Activated T-cell treated with anti-CD3 and anti-CD28 coated beads, Interleukin-2, amount 50 U/mL, for 24 hours (primary cell): ENCODE measurements at regions not wholly inside any gene's neighbourhood (a gene's known extent, or its start where the extent isn't known, plus 50 kb on each side); places are given as distances from the start of the nearest gene placed in this dataset.

Source experiments
- DNase-seq: peaks from one replicate; pipeline ENCODE4 v3.0.0-alpha.2; 2020
- H3K27ac Mint-ChIP-seq: 2 replicates; pipeline ENCODE4 v1.8.0; 2020; ENCODE audit warnings: mild to moderate bottlenecking, mixed read lengths
- H3K27me3 Mint-ChIP-seq: 2 replicates; pipeline ENCODE4 v1.8.0; 2020; ENCODE audit warnings: mixed read lengths
- H3K36me3 Mint-ChIP-seq: 2 replicates; pipeline ENCODE4 v1.8.0; 2020; ENCODE audit warnings: low read depth, mixed read lengths
- H3K4me1 Mint-ChIP-seq: 2 replicates; pipeline ENCODE4 v1.8.0; 2020; ENCODE audit warnings: low read depth, mixed read lengths
- H3K4me3 Mint-ChIP-seq: 2 replicates; pipeline ENCODE4 v1.8.0; 2020; ENCODE audit warnings: mild to moderate bottlenecking, moderate library complexity, mixed read lengths
- H3K9me3 Mint-ChIP-seq: 2 replicates; pipeline ENCODE4 v1.8.0; 2020; ENCODE audit warnings: mixed read lengths

DNA sequence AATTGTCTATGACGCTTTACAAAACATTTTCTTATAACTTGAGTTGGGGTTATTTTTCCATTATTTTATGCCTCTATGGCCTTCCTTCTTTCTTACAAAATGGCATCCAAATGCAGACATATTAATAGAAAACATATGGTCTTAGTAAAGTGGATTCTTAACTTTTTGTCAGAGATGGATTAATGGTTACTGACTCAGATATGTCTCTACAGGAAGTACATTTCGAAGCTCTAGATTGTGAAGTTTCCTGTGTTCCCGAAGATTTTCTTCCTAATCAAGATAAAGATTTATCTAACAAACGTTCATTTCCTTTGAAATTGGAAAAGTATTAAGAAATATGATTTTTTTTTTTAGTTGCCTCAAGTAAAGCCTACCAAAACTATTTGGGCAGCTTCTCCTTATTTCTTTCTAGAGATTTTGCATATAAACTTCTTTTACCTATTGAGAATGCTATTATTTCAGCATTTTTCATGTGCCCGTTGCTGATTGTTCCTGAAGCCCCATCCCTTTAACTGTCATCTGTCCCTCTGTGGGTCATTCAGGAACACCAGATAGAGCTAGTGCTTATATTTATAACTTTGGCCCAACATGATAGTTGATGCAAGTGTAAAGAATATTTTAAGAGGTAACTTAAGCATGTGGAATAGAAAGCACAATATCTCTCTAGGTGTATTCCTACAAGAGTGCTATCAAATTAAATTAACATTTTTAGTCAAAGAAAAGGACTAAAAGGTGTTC, 498.0 kb downstream of the CCDC85A start:
- Mint-ChIP-seq H3K27me3 (no peaks in the 10 kb centered on the region), H3K27ac (no peak overlapping the region), H3K36me3 (no peaks in the 10 kb centered on the region), H3K4me3 (no peak overlapping the region), H3K4me1 (no peaks in the 10 kb centered on the region), H3K9me3 (peaks cover 6% of the 10 kb centered on the region)
- DNase-seq = no peak

DNA sequence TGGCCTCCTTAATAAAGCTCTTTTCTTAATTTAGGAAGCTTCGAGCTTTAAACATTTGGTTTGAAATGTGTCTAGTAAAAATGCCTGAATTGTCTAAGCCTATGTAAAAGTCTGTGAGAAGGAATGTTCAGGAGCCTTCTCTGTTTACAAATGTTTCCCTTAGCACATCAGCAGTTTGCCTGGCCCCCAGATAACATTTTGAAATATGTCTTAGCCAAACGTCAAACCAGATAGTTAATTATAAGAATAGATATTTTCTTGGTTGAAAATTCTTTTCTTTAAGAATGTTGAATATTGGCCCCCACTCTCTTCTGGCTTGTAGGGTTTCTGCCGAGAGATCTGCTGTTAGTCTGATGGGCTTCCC, 498.6 kb downstream of the CCDC85A start:
- Mint-ChIP-seq H3K27me3 (no peaks in the 10 kb centered on the region), H3K36me3 (no peaks in the 10 kb centered on the region), H3K4me1 (no peaks in the 10 kb centered on the region), H3K27ac (no peak overlapping the region), H3K9me3 (peaks cover 6% of the 10 kb centered on the region), H3K4me3 (no peak overlapping the region)
- DNase-seq = no peak

DNA sequence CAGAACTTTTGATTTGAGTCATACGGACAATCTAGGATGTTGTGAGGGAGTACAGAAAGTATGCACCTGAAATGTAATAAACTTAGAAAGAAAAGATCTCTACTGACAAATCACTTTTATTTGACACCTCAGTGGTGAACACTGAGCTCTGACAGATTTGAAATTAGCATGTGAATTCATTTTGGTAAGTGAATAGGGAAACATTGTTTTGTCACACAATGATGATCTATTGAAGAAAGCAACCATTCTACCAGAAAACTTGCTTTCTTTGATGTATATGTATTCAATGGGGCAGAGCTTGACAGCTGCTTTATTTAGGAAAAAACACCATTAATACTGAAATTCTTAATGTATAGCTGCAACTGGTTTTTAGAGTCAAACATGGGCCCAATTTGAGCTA, 500.5 kb downstream of the CCDC85A start:
- Mint-ChIP-seq H3K9me3 (peaks cover 12% of the 10 kb centered on the region), H3K27ac (no peak overlapping the region), H3K4me1 (no peaks in the 10 kb centered on the region), H3K27me3 (no peaks in the 10 kb centered on the region), H3K36me3 (no peaks in the 10 kb centered on the region), H3K4me3 (no peak overlapping the region)
- no peak for DNase-seq

DNA sequence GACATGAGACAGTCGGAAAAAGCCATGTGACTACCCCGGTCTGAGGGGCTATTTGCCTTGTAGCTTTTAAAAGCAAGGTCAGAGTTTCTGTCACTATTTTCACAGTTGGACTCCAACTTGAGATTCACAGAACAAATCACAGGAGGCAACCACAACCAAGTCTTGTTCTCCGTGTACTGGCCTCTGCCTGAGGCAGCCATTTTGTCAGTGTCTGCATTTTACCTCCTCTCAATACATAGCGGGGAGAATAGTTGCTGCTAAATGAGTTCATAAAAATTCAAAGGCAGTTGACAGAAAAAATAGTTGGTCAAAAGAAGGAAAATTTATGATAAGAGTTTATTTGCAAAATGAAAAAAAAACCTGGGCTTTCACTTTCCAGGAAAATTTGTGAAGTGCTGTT, 501.4 kb downstream of the CCDC85A start:
- no peaks in the 10 kb centered on the region for H3K36me3 Mint-ChIP-seq
- peaks cover 16% of the 10 kb centered on the region for H3K9me3 Mint-ChIP-seq
- no peak for DNase-seq
- H3K27ac Mint-ChIP-seq = no peak overlapping the region
- no peaks in the 10 kb centered on the region for H3K4me1 Mint-ChIP-seq
- H3K27me3 Mint-ChIP-seq = no peaks in the 10 kb centered on the region
- no peak overlapping the region for H3K4me3 Mint-ChIP-seq

DNA sequence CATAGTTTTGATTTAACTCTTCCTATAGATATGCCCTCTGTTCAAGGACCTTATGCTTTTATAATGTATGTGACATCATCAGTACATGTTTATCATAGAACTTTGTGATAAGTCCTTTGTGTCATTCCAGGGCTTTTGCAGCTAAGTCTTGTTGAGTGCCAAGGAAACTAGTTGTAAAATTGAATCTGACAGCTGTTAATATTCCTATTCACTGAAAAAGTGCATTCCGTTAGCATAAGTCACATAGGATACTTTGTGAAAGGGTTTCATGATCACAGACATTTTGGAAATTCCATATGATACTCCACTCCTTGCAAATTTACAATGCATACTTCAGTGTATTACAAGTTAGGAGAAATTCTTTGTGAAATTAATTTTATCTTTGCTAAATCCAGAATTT, 503.4 kb downstream of the CCDC85A start:
- H3K4me1 Mint-ChIP-seq = no peaks in the 10 kb centered on the region
- no peaks in the 10 kb centered on the region for H3K27me3 Mint-ChIP-seq
- peaks cover 20% of the 10 kb centered on the region for H3K9me3 Mint-ChIP-seq
- H3K4me3 Mint-ChIP-seq = no peak overlapping the region
- H3K36me3 Mint-ChIP-seq = no peaks in the 10 kb centered on the region
- no peak for DNase-seq
- no peak overlapping the region for H3K27ac Mint-ChIP-seq

DNA sequence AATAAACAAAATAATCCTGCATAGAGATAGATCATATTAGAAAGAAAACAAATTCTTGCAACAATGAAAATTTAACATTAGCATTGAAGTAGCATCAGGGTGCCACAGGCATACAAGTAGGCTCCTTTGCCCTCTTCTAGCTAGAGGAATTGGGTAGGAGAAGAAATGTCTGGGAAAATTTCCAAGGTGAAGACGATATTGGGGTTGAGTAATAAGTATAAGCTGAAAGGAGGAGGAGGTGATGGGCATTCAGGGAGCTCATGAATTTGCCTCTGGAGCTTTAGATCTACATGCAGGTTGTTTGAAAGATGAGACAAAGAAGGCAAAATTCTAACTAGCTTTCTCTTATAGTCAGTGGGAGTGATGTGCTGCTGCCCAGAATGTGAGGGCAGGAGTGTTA, 504.9 kb downstream of the CCDC85A start:
- H3K4me3 Mint-ChIP-seq = no peak overlapping the region
- H3K9me3 Mint-ChIP-seq = peaks cover 20% of the 10 kb centered on the region
- no peaks in the 10 kb centered on the region for H3K36me3 Mint-ChIP-seq
- DNase-seq = no peak
- H3K27me3 Mint-ChIP-seq = no peaks in the 10 kb centered on the region
- H3K27ac Mint-ChIP-seq = no peak overlapping the region
- H3K4me1 Mint-ChIP-seq = no peaks in the 10 kb centered on the region

DNA sequence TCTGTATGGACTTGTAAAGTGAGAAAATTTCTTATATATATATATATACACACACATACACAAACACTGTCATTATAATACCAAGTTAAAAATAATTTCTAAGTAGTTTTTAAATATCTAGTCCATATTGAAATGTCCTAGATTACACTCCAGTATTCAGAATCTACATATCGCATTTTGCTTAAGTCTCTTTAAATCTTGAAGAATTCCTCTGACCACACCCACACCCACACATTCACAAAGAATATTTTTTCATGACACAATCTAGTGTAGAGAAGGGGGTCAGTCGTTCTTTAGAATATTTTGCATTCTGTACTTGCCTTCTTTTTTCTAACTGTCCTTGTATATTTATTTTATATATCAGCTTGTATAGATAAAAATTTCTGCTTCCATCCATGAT, 509.7 kb downstream of the CCDC85A start:
- H3K4me1 Mint-ChIP-seq = no peaks in the 10 kb centered on the region
- no peak for DNase-seq
- no peaks in the 10 kb centered on the region for H3K27me3 Mint-ChIP-seq
- peaks cover 20% of the 10 kb centered on the region for H3K9me3 Mint-ChIP-seq
- H3K27ac Mint-ChIP-seq = no peak overlapping the region
- no peaks in the 10 kb centered on the region for H3K36me3 Mint-ChIP-seq
- H3K4me3 Mint-ChIP-seq = no peak overlapping the region

DNA sequence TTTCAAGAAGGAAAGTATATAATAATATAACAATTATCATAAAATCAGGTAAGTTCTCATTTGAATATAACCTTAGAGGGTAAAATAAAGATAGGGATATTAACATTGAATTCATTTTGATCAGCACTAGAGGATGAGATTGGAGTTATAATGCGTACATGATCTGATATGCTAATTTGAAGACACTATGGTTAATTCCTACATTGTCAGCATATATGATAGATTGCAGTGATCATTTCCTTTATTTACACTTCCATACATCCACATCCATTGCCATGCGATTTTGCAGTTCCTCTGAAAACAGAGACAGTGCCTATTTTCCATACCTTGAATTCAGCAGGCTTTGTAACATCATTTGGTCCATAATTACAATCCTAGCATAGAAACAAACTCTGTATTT, 519.2 kb downstream of the CCDC85A start:
- peaks cover 14% of the 10 kb centered on the region for H3K9me3 Mint-ChIP-seq
- no peak overlapping the region for H3K27ac Mint-ChIP-seq
- H3K36me3 Mint-ChIP-seq = no peaks in the 10 kb centered on the region
- H3K4me1 Mint-ChIP-seq = no peaks in the 10 kb centered on the region
- no peaks in the 10 kb centered on the region for H3K27me3 Mint-ChIP-seq
- no peak overlapping the region for H3K4me3 Mint-ChIP-seq
- no peak for DNase-seq

DNA sequence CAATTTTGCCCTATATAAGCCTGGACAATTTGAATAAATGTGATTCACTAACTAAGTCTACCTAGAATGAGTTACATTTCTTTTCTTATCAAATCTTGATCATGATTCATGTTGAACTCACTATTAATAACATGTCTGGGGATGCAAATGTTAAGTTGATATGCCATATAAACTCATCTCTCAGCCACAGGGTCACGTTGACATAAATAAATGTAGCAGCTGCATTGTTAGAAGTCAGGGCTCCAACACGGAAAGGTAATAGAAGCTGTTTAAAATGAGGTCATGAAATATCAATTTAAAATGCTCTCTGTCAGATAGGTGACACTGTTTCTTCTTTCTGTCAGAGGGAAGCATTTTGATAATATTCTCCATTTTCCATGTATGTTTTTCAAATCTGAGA, 521.9 kb downstream of the CCDC85A start:
- Mint-ChIP-seq H3K4me1 (no peaks in the 10 kb centered on the region), H3K9me3 (peaks cover 13% of the 10 kb centered on the region), H3K27ac (no peak overlapping the region), H3K4me3 (no peak overlapping the region), H3K27me3 (no peaks in the 10 kb centered on the region), H3K36me3 (no peaks in the 10 kb centered on the region)
- no peak for DNase-seq

DNA sequence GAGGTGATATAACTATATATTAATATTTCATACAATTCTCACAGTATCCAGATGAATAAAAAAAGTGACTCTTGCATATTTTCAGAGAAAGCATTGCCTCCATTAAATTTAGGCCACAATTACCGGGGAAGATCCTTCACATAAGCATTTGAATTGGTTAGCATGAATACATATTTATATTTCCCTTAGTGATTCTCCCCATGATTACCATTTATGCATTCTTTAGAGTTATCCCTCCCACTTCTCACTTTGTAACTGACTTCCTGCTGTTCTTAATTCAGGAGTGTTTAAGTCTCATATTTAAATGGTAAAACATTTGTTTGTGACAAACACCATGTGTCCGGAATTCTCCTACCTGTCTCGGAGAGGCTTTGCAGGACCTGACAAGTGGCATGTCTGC, 523.4 kb downstream of the CCDC85A start:
- DNase-seq = no peak
- Mint-ChIP-seq H3K36me3 (no peaks in the 10 kb centered on the region), H3K4me1 (no peaks in the 10 kb centered on the region), H3K27me3 (no peaks in the 10 kb centered on the region), H3K27ac (no peak overlapping the region), H3K9me3 (peaks cover 18% of the 10 kb centered on the region), H3K4me3 (no peak overlapping the region)

DNA sequence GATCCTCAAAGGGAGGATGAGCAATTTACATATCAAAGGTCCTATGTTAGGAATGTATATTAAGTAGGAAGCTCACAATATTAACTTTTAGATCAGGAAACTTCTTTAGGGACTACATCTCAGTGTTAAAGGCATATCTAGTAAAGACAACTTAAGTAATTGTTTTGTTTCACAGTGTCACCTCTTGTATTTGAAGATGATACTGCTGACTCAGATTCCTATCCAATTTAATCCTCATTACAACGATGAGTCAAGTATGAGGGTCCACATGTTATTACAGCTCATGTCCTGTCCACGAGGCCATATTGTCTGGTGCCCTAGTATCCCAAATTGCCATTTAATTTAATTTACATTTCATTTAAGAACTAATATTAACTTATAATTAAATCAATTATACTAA, 523.9 kb downstream of the CCDC85A start:
- no peak for DNase-seq
- Mint-ChIP-seq H3K36me3 (no peaks in the 10 kb centered on the region), H3K27me3 (no peaks in the 10 kb centered on the region), H3K4me3 (no peak overlapping the region), H3K27ac (no peak overlapping the region), H3K4me1 (no peaks in the 10 kb centered on the region), H3K9me3 (peaks cover 18% of the 10 kb centered on the region)

DNA sequence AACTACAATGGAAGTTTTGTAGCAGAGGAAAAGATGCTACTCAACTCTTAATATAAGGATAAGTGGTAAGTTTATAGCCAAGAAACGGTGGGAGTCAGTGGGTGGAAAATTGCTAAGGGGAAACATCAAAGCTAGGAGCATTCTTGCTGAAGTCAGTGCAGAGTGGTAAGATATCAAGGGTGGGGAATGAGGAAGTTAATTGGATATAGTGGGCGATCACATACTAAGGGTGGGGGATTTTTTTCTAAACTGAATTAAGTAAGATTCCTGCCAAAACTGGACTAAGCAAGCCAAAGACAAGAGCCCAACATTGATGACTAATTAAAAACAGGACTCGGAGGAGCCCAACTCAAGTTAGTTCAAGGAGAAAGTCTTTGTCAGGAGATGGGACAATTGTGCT, 525.4 kb downstream of the CCDC85A start:
- no peak overlapping the region for H3K27ac Mint-ChIP-seq
- DNase-seq = no peak
- no peaks in the 10 kb centered on the region for H3K36me3 Mint-ChIP-seq
- no peaks in the 10 kb centered on the region for H3K4me1 Mint-ChIP-seq
- no peaks in the 10 kb centered on the region for H3K27me3 Mint-ChIP-seq
- peaks cover 18% of the 10 kb centered on the region for H3K9me3 Mint-ChIP-seq
- H3K4me3 Mint-ChIP-seq = no peak overlapping the region

DNA sequence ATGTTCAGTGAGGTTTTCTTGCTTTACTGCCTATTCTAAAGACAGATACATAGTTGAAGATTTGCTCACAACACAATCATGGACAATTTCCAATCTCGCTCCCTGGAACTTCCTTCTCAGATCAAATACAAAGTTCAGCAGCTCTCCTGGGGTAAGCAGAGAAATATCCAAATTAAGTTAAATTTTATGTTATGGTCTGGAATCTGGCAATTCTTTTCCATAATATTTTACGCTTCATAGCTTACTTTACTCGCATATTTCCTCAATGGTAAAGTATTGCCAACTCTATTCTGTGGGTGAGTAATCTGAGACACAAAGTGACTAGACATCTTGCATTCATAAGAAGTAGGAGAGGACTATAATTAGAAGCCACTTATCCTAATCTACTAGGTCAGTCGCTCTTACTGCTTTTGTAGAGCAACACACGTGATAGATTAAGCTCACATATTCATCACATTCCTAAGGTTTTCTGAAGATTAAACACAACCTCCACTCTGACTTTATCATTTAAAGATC, 529.4 kb downstream of the CCDC85A start:
- H3K27me3 Mint-ChIP-seq = no peaks in the 10 kb centered on the region
- H3K36me3 Mint-ChIP-seq = no peaks in the 10 kb centered on the region
- no peak overlapping the region for H3K27ac Mint-ChIP-seq
- no peak overlapping the region for H3K4me3 Mint-ChIP-seq
- DNase-seq = no peak
- no peaks in the 10 kb centered on the region for H3K4me1 Mint-ChIP-seq
- peaks cover 21% of the 10 kb centered on the region for H3K9me3 Mint-ChIP-seq

DNA sequence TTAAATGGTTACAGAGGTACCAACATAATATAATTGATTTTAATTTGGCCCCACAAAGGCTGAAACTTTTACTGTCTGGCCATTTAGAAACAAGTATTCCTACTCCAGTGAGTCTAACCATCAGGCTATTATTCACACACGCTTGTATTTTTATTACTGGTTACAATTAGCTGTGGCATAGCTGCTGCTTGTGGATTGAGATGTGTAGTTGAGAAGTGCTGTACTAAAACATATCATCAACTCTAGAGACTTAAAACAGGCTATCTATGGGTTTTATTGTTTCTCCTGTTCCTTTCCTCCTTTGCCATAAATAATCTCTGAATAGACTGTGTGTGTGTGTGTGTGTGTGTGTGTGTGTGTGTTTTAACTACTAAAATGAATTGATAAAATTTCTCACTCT, 530.2 kb downstream of the CCDC85A start:
- Mint-ChIP-seq H3K27me3 (no peaks in the 10 kb centered on the region), H3K27ac (no peak overlapping the region), H3K9me3 (peaks cover 24% of the 10 kb centered on the region), H3K4me3 (no peak overlapping the region), H3K4me1 (no peaks in the 10 kb centered on the region), H3K36me3 (no peaks in the 10 kb centered on the region)
- no peak for DNase-seq

DNA sequence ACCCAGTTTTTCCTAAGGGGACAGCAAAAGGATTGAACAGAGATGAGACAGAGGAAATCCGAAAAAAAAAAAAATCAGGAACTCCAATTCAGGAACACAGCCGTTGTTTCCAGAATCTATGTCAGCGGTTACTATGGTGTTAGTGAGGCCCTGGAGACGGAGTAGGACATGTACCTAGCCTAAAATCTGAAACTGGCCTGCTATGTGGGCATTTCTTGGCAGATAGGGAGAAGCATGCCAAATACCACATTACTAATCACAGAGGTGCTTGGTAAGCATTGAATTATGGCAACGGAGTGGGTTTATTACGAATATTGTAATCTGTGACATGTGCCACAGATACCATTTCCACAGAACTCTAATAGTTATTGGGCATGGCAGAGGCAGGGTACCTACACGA, 530.6 kb downstream of the CCDC85A start:
- no peak for DNase-seq
- Mint-ChIP-seq H3K27ac (no peak overlapping the region), H3K4me1 (no peaks in the 10 kb centered on the region), H3K9me3 (peaks cover 22% of the 10 kb centered on the region), H3K27me3 (no peaks in the 10 kb centered on the region), H3K36me3 (no peaks in the 10 kb centered on the region), H3K4me3 (no peak overlapping the region)

DNA sequence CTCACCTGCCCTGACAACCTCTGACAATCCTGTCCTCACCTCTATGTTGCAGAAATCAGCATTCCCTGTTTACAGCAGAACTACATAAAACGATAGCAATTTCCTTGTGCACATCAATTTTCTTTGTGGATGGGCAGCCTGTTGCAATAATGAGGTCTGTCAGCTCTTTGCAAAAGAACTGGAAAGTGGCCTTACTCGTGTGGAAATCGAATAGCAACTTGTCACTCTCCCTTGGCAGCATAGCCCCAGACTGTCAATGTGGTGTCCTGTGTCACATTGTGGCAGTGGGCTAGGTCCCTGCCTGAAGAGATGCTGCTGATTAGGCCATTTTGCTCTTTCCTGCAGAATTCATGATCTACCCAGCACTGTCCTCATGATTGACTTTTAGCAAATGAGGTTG, 531.9 kb downstream of the CCDC85A start:
- Mint-ChIP-seq H3K27me3 (no peaks in the 10 kb centered on the region), H3K4me3 (no peak overlapping the region), H3K27ac (no peak overlapping the region), H3K9me3 (peaks cover 26% of the 10 kb centered on the region), H3K4me1 (no peaks in the 10 kb centered on the region), H3K36me3 (no peaks in the 10 kb centered on the region)
- no peak for DNase-seq
